ENCODE measurements at regions not wholly inside any gene's neighbourhood (a gene's known extent, or its start where the extent isn't known, plus 50 kb on each side); places are given as distances from the start of the nearest gene placed in this dataset.
A peak's percentile ranks its signal among the peaks of the same experiment; 100 is the strongest.

GRCh38 chr4:173839865-173840264 lies 309.8 kb upstream of the HAND2 start:
- DNase-seq = no peak

DNA sequence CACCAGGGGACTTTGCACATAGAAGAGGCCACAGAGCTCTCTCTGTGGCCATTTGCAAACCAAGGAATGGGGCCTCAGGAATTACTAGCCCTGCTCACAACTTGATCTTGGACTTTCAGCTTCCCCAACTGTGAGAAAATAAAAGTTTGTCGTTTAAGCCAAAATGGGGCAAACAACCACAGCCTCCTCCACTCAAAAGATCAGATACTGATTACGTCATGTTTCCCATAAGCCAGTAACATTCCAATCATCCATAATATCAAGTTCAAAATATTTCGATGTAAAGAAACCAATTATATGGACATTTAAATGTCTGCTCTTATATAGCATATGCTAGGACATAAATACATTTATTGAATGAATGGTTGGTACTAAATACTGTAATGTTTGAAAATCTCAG lies 307.5 kb upstream of the HAND2 start:
- no peak for DNase-seq

- DNase-seq = peak in 3 of 14 donors; percentile 0 to 14 (median 2)
Observed at GRCh38 chr4:173835903-173836302, 305.9 kb upstream of the HAND2 start.

GRCh38 chr4:173834151-173834550 lies 304.1 kb upstream of the HAND2 start:
- no peak for DNase-seq

- no peak for DNase-seq
Observed at GRCh38 chr4:173829565-173829964, 299.5 kb upstream of the HAND2 start.

- no peak for DNase-seq
Observed at GRCh38 chr4:173827707-173828106, 297.7 kb upstream of the HAND2 start.

DNA sequence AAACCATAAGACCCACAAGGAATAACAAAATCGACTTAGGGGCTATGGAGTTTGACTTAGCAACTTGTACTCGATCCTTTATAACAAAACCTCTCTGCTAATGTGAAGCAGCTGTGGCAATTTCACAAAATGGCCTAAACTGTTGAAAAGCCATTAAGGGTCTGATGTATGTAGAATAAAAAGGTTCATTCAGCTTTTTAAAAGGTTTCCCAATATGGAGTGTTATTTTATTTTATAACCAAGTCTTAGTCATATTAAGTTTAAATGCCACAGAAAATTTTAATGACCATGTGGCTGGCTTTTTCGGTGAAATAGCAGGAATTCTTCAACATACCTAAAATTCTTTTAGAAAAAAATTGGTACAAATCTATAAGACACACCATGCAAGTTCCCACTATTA lies 291.8 kb upstream of the HAND2 start:
- no peak for DNase-seq

DNA sequence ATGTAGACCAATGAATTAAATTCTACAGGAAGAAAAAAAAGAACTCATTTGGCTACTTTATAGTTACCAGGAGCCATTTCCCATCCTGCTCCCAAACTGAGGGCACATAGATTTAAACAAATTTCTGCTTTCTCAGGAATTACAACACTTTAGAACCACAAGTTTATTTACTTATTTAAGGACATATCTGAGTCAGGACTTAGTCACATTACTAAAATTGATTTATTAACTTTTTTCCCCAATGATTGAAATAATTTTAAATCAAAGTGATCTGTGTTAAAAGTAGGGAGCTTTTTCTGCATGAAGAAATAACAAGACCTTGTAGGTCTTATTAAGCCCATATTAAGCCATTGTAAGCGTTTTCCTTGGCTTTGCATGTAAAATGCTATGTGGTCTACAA lies 291.0 kb upstream of the HAND2 start:
- DNase-seq = no peak

GRCh38 chr4:173807347-173807746 lies 277.3 kb upstream of the HAND2 start:
- peak in 4 of 14 donors; percentile 18 to 29 (median 22) for DNase-seq

DNA sequence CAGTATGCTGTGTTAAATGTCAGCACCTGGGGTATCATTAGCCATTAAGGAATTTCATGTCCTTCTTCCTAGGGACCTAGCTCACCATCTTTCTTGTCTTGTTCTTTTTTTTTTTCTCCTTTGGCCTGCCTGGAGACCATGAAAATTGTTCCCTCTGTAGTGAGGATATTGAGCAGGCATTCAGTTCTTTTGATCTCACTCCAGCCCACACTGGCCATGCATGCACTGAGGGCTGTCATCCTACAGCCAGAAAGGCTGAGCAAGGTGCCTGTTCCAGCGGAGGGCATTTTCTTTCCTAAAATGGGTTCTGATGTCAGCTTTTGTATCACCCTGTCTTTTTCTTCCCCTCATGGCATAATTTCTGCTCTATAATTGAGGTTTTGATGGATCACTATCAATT lies 275.9 kb upstream of the HAND2 start:
- no peak for DNase-seq

- no peak for DNase-seq
Observed at GRCh38 chr4:173802662-173803022, 272.6 kb upstream of the HAND2 start.

DNA sequence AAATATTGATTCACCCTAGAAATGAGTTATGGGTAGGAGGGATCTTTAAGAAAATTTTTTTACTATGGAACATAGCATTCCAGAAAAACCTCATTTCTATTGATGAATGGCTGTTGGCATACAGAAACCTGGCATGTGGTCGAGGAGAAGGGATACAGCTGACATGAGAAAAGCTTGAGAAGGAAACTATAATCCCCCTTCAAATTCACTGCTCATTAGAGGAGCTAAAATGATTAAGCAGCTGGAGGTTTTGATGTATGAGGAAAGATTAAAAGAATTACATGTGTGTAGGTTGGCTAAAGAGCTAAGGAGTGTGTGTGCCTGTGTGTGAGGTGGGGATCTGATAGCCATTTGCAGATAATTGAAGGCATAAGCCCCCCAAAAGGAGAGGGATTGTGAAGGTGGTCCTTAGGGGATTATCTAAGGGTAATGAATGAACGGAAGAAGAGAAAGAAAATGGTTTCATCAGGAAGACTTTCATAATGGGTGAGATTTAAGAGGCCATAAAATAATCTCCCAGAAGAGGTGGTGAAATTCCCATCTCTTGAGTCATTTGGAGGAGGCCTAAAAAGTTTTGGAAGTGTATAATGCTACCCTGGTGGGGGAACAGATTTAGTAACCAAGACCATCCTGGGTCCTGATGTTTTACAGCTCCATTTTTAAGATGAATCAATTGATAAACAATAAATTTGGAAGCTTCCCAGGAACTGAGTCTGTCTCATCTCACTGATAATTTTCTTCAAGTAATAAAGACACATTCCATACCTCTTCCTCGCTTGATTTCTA lies 272.0 kb upstream of the HAND2 start:
- DNase-seq = no peak

GRCh38 chr4:173801361-173801760 lies 271.3 kb upstream of the HAND2 start:
- DNase-seq = no peak

GRCh38 chr4:173797296-173797695 lies 267.3 kb upstream of the HAND2 start:
- no peak for DNase-seq

GRCh38 chr4:173794662-173795061 lies 264.6 kb upstream of the HAND2 start:
- DNase-seq = no peak

DNA sequence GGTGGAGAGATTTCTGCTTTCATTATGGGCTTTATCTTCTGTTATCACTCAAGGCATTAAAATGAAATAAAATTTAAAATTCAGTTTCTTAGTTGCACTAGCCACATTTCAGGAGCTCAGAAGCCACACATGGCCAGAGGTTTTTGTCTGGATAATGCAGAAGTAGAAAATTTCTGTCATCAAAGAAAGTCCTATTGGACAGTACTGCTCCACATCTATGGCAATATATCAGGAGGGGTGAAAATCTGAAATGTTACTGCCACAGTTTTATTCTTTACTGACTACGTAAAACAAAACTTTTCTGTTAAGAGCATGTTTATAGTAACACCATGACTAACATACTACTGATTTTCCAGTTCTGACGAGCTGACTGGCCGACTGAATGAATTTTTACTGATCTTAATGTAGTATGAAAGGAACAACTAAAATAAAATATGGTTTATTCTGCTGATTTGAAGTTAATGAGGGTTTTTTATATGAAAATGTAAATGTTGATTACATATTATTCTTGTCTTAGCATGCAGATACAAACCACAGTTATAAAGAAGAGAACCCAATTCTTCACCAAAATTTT lies 264.0 kb upstream of the HAND2 start:
- DNase-seq = no peak

DNA sequence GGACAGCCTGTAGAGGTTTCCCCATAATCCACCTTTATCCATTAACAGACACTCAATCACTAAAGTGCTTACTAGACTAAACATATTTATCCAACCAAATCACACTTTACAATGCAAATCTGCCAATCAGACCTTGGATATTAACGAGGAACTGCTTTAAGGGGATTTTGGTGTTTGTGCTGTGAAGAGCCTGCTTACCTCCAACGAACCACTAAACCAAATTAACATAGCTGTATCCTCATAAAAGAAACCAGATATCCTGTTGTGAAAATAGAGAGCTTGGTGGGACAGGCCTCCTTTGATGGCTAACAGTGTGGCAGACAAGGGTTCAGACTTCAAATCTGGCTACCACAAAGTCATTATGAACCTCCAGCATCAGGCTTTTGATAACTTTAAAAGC lies 252.6 kb upstream of the HAND2 start:
- DNase-seq = no peak

- DNase-seq = no peak
Observed at GRCh38 chr4:173777921-173778320, 247.9 kb upstream of the HAND2 start.

DNA sequence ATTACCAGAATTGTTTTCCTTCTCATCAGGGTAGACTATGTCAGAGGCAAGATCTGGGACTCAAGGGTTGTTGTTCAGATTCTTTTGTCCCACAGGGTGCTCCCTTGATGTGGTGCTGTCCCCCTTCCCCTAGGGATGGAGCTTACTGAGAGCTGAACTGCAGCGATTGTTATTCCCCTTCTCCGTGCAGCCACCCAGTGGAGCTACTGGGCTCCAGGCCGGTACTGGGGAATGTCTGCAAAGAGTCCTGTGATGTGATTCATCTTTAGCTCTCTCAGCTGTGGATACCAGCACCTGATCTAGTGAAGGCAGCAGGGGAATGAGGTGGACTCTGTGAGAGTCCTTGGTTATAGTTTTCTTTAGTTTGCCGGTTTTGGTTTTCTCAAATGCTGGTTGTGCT lies 247.4 kb upstream of the HAND2 start:
- DNase-seq = no peak

GRCh38 chr4:173769568-173769967 lies 239.5 kb upstream of the HAND2 start:
- DNase-seq = no peak

DNA sequence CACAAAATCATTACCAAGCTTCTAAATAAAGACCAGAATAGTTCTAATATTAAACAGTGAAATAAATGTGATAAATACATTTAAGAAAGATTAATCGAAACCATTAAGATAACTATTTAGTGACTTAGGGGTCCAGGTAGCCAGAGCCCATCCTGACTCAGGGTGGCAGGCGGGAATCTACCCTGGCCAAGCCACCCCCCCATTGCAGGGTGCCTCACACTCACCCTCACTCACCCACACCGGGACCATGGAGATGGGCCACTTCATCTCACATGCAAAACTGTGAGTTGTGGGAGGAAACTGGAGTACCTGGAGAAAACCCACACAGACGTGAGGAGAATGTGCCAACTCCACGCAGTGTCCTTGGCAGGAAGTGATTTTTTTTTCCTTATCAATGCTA lies 237.6 kb upstream of the HAND2 start:
- DNase-seq = no peak

- no peak for DNase-seq
Observed at GRCh38 chr4:173766171-173766600, 236.2 kb upstream of the HAND2 start.

GRCh38 chr4:173765751-173766150 lies 235.7 kb upstream of the HAND2 start:
- no peak for DNase-seq

DNA sequence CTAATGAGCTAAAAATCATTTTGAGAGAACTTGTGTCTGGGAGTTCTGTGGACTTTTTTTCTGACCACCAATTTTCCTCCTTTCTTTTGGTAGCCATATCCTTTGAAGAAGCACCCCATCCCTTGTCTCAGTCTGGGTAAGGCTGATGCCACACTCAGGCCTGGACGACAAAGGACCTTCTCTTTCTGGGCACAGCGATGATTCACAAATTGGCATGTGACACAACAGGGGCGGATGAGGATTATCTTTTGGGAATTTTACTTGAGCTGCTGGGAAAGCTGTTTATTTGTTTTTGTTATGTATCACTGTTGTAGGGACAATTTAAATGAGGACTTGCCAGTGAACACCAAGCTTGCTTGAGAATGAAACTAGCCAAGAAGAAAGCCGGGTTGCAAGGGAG lies 233.4 kb upstream of the HAND2 start:
- peak in 2 of 14 donors; percentile 2 to 8 for DNase-seq

- no peak for DNase-seq
Observed at GRCh38 chr4:173761938-173762337, 231.9 kb upstream of the HAND2 start.

All from C1 segment of cervical spinal cord (tissue), 14 donors.